Endothelial cell (in vitro differentiated cells): ENCODE measurements at regions not wholly inside any gene's neighbourhood (a gene's known extent, or its start where the extent isn't known, plus 50 kb on each side); places are given as distances from the start of the nearest gene placed in this dataset.

ENCODE experiments used
- DNase-seq: peaks from one replicate; pipeline ENCODE4 v3.0.0; 2021; ENCODE audit warnings: low spot score
- H3K27ac Mint-ChIP-seq: one replicate; pipeline ENCODE4 v1.8.0; 2021; ENCODE audit warnings: mixed read lengths, inconsistent platforms; ENCODE audit not compliant: unreplicated experiment
- H3K27me3 Mint-ChIP-seq: one replicate; pipeline ENCODE4 v1.8.0; 2021; ENCODE audit warnings: mild to moderate bottlenecking, moderate library complexity, mixed read lengths, inconsistent platforms; ENCODE audit not compliant: unreplicated experiment
- H3K36me3 Mint-ChIP-seq: one replicate; pipeline ENCODE4 v1.8.0; 2021; ENCODE audit warnings: mild to moderate bottlenecking, low read depth, mixed read lengths, inconsistent platforms; ENCODE audit not compliant: unreplicated experiment
- H3K4me1 Mint-ChIP-seq: one replicate; pipeline ENCODE4 v1.8.0; 2021; ENCODE audit warnings: mild to moderate bottlenecking, mixed read lengths, inconsistent platforms; ENCODE audit not compliant: unreplicated experiment
- H3K4me3 Mint-ChIP-seq: one replicate; pipeline ENCODE4 v1.8.0; 2021; ENCODE audit warnings: mild to moderate bottlenecking, mixed read lengths, inconsistent platforms; ENCODE audit not compliant: unreplicated experiment
- H3K9me3 Mint-ChIP-seq: one replicate; pipeline ENCODE4 v1.8.0; 2021; ENCODE audit warnings: mixed read lengths, inconsistent platforms; ENCODE audit not compliant: unreplicated experiment
- TF ChIP-seq, protein P1 (sequence below): fragments of 200-600 bp; sonication (generic); IDR thresholded peaks from one replicate; pipeline ENCODE4 v1.5.0; 2021; ENCODE audit warnings: antibody characterized with exemption; ENCODE audit not compliant: unreplicated experiment

DNA sequence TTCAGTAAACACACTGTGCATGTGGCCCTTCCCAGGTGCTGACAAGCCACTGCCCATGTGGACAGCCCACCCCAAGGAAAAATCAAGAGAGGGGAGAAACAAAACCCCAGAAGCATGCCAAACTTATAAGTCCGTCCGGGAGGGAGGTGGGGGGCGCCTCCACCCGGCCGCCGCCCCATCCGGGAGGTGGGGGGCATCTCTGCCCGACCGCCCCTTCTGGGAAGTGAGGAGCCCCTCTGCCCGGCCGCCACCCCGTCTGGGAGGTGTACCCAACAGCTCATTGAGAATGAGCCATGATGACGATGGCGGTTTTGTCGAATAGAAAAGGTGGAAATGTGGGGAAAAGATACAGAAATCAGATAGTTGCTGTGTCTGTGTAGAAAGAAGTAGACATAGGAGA lies 53.8 kb upstream of the C2CD4B start:
- H3K27ac Mint-ChIP-seq: no peak overlapping the region
- H3K36me3 Mint-ChIP-seq: peaks cover 23% of the 10 kb centered on the region
- H3K4me1 Mint-ChIP-seq: peaks cover 3% of the 10 kb centered on the region
- peaks cover 22% of the 10 kb centered on the region for H3K9me3 Mint-ChIP-seq
- H3K27me3 Mint-ChIP-seq: no peaks in the 10 kb centered on the region
- H3K4me3 Mint-ChIP-seq: peak overlapping the region; percentile 56
- no peak for DNase-seq
- TF ChIP-seq, protein P1, sequence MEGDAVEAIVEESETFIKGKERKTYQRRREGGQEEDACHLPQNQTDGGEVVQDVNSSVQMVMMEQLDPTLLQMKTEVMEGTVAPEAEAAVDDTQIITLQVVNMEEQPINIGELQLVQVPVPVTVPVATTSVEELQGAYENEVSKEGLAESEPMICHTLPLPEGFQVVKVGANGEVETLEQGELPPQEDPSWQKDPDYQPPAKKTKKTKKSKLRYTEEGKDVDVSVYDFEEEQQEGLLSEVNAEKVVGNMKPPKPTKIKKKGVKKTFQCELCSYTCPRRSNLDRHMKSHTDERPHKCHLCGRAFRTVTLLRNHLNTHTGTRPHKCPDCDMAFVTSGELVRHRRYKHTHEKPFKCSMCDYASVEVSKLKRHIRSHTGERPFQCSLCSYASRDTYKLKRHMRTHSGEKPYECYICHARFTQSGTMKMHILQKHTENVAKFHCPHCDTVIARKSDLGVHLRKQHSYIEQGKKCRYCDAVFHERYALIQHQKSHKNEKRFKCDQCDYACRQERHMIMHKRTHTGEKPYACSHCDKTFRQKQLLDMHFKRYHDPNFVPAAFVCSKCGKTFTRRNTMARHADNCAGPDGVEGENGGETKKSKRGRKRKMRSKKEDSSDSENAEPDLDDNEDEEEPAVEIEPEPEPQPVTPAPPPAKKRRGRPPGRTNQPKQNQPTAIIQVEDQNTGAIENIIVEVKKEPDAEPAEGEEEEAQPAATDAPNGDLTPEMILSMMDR: no peak

DNA sequence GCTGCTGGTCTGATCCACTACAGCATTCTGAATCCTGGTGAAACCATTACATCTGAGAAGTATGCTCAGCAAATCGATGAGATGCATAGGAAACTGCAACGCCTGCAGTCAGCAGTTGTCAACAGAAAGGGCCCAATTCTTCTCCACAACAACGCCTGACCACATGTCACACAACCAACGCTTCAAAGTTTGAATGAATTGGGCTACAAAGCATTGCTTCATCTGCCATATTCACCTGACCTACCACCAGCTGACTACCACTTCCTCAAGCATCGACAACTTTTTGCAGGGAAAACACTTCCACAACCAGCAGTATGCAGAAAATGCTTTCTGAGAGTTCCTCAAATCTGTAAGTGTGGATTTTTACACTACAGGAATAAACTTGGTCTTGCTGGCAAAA lies 54.7 kb upstream of the C2CD4B start:
- H3K4me3 Mint-ChIP-seq: no peak overlapping the region
- TF ChIP-seq, protein P1: no peak
- H3K4me1 Mint-ChIP-seq: peaks cover 3% of the 10 kb centered on the region
- DNase-seq: no peak
- H3K36me3 Mint-ChIP-seq: peaks cover 23% of the 10 kb centered on the region
- H3K27ac Mint-ChIP-seq: no peak overlapping the region
- peaks cover 22% of the 10 kb centered on the region for H3K9me3 Mint-ChIP-seq
- no peaks in the 10 kb centered on the region for H3K27me3 Mint-ChIP-seq

DNA sequence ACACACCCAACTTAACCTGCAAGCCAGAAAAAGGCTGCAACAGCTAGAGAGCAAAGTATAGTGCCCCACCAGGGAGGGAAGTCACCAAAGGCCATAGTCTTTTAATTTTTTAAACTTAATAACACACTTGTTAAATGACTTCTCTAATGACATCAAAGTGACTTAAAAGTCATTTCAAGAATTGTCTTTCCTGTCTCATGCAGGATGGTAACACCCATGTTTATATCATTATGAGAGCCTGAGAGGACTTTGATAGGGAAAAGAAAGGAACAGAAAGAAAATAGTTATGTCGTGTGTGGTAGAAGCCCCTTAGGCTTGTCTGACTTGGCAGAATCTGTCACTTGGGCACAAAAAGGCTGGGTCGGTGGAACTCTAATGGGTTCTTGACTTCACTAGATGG lies 57.9 kb upstream of the C2CD4B start:
- Mint-ChIP-seq H3K4me1 (peaks cover 3% of the 10 kb centered on the region), H3K27ac (no peak overlapping the region), H3K27me3 (no peaks in the 10 kb centered on the region), H3K9me3 (peaks cover 5% of the 10 kb centered on the region), H3K36me3 (peaks cover 14% of the 10 kb centered on the region), H3K4me3 (no peak overlapping the region)
- DNase-seq: no peak
- TF ChIP-seq, protein P1: no peak

DNA sequence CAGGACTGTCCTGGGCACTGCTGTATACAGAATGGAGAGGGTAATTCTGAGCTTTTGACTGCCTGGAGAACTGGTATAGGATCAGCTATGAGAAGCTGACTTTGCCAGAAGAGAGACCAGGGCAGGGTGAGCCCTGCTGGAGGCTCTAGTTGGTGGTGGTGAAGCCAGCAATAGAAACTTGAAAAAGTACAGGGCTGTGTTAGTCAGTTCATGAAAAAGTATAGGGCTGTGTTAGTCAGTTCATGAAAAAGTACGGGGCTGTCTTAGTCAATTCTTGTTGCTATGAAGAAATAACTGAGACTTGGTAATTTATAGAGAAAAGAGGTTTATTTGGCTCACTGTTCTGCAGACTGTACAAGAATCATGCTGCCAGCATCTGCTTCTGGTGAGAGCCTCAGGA lies 63.5 kb upstream of the C2CD4B start:
- Mint-ChIP-seq H3K9me3 (no peaks in the 10 kb centered on the region), H3K27ac (no peak overlapping the region), H3K4me1 (no peaks in the 10 kb centered on the region), H3K27me3 (peaks cover 1% of the 10 kb centered on the region), H3K36me3 (peaks cover 4% of the 10 kb centered on the region), H3K4me3 (no peak overlapping the region)
- no peak for DNase-seq
- TF ChIP-seq, protein P1: no peak

DNA sequence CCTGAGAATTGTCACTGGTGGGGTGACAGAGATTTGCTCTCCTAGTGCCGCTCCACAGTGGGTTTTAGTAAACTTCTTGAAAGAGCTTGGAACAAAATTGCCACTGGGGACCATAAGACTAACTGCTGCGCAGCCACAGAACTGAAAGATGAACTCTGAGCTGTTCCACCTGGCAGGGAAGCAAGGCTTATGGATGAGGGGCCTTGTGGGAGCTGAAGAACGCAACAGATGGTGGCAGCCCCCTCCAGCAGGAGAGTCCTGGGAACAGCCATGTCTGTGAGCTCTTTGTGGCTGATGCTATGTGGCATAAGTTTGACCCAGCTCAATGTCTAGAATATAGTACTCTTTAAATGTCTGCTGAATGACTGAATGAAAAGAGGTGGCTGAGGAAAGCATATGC lies 66.8 kb upstream of the C2CD4B start:
- no peaks in the 10 kb centered on the region for H3K9me3 Mint-ChIP-seq
- H3K27me3 Mint-ChIP-seq: peaks cover 1% of the 10 kb centered on the region
- no peaks in the 10 kb centered on the region for H3K4me1 Mint-ChIP-seq
- H3K27ac Mint-ChIP-seq: no peak overlapping the region
- H3K4me3 Mint-ChIP-seq: no peak overlapping the region
- no peak for DNase-seq
- peaks cover 4% of the 10 kb centered on the region for H3K36me3 Mint-ChIP-seq
- TF ChIP-seq, protein P1: no peak
